ENCODE measurements at regions not wholly inside any gene's neighbourhood (a gene's known extent, or its start where the extent isn't known, plus 50 kb on each side); places are given as distances from the start of the nearest gene placed in this dataset.

- no peak for DNase-seq (ENCODE audit: low read depth)
These were observed 314.9 kb downstream of the EIPR1 start for GRCh38 chr2:3062476-3063260.

- no peak for DNase-seq (ENCODE audit: low read depth)
These were observed 317.6 kb downstream of the EIPR1 start for GRCh38 chr2:3060049-3060448.

- DNase-seq (ENCODE audit: low read depth): no peak
These were observed 318.3 kb downstream of the EIPR1 start for GRCh38 chr2:3059141-3059925.

GRCh38 chr2:3054066-3054465, 323.6 kb downstream of the EIPR1 start:
- no peak for DNase-seq (ENCODE audit: low read depth)

- no peak for DNase-seq (ENCODE audit: low read depth)
These were observed 326.4 kb downstream of the EIPR1 start for GRCh38 chr2:3051266-3051665.

GRCh38 chr2:3046170-3046865, 331.3 kb downstream of the EIPR1 start:
- DNase-seq (ENCODE audit: low read depth): no peak

GRCh38 chr2:3045318-3045921, 332.2 kb downstream of the EIPR1 start:
- DNase-seq (ENCODE audit: low read depth): no peak

GRCh38 chr2:3044587-3045317, 332.9 kb downstream of the EIPR1 start:
- DNase-seq (ENCODE audit: low read depth): no peak

GRCh38 chr2:3043726-3044125, 333.9 kb downstream of the EIPR1 start:
- no peak for DNase-seq (ENCODE audit: low read depth)

- DNase-seq (ENCODE audit: low read depth): no peak
These were observed 334.7 kb downstream of the EIPR1 start for GRCh38 chr2:3042601-3043585.

GRCh38 chr2:3041841-3042600, 335.6 kb downstream of the EIPR1 start:
- DNase-seq (ENCODE audit: low read depth): no peak

GRCh38 chr2:3041246-3041645, 336.4 kb downstream of the EIPR1 start:
- no peak for DNase-seq (ENCODE audit: low read depth)

- no peak for DNase-seq (ENCODE audit: low read depth)
These were observed 337.0 kb downstream of the EIPR1 start for GRCh38 chr2:3040496-3041140.

- DNase-seq (ENCODE audit: low read depth): no peak
These were observed 337.6 kb downstream of the EIPR1 start for GRCh38 chr2:3040066-3040428.

- no peak for DNase-seq (ENCODE audit: low read depth)
These were observed 338.2 kb downstream of the EIPR1 start for GRCh38 chr2:3039188-3040065.

- DNase-seq (ENCODE audit: low read depth): no peak
These were observed 339.0 kb downstream of the EIPR1 start for GRCh38 chr2:3038636-3039035.

GRCh38 chr2:3037196-3038194, 340.1 kb downstream of the EIPR1 start:
- DNase-seq (ENCODE audit: low read depth): no peak
